Testis (tissue), 2 donors: ENCODE measurements at regions not wholly inside any gene's neighbourhood (a gene's known extent, or its start where the extent isn't known, plus 50 kb on each side); places are given as distances from the start of the nearest gene placed in this dataset.

ENCODE experiments used
- DNase-seq: peaks from one replicate; pipeline ENCODE4 v3.0.0-alpha.2; 2019
- H3K27ac ChIP-seq, 2 donors: fragments of 200-600 bp; sonication (generic); one replicate each; pipeline ENCODE4 v1.5.1; 2019
- H3K27me3 ChIP-seq: fragments of 200-600 bp; sonication (generic); one replicate; pipeline ENCODE4 v1.5.1; 2019
- H3K36me3 ChIP-seq: fragments of 200-600 bp; sonication (generic); one replicate; pipeline ENCODE4 v1.5.1; 2017; ENCODE audit warnings: low read depth; ENCODE audit errors: missing control alignments
- H3K4me1 ChIP-seq: fragments of 200-600 bp; sonication (generic); one replicate; pipeline ENCODE4 v1.5.1; 2019
- H3K4me3 ChIP-seq, 2 donors: fragments of 200-600 bp; sonication (generic); one replicate each; pipeline ENCODE4 v1.5.1; 2017 to 2019
- H3K9me3 ChIP-seq: fragments of 200-600 bp; sonication (generic); one replicate; pipeline ENCODE4 v1.5.1; 2017
- POLR2A ChIP-seq: fragments of 450-650 bp; IDR thresholded peaks from one replicate; pipeline ENCODE4 v1.6.1; 2017; ENCODE audit warnings: antibody characterized with exemption, mild to moderate bottlenecking, moderate library complexity
- WGBS, 2 donors: methylation state at CpG; one replicate each; pipeline ENCODE4 v1.1.5; 2018; 5-methylcytosine and 5-hydroxymethylcytosine counted together
- intact Hi-C: fragments of 100-400 bp; cut with DNase I; formaldehyde crosslinking; loops from one replicate; pipeline ENCODE4 v1.15.1; 2023; ENCODE audit warnings: low total_unique reads
- TF ChIP-seq, protein P1 (sequence below), 3 experiments: fragments of 450-650 bp in 2 of 3; fragments of 200-600 bp in 1 of 3; sonication (generic) in 1 of 3; IDR thresholded peaks; one replicate each; pipeline ENCODE4 v1.5.1; 2016 to 2019; ENCODE audit warnings: antibody characterized with exemption in 3 of 3, mild to moderate bottlenecking in 2 of 3, moderate library complexity in 1 of 3

- no peaks in the 10 kb centered on the region for H3K9me3 ChIP-seq
- no peak overlapping the region for H3K4me3 ChIP-seq
- H3K27me3 ChIP-seq: no peaks in the 10 kb centered on the region
- DNase-seq: no peak
- WGBS, 2 donors: 50 to 58% methylated on average over 3 of the region's 3 CpGs
- intact Hi-C loops: no loop called here
- H3K36me3 ChIP-seq: no peaks in the 10 kb centered on the region
- no peak for TF ChIP-seq POLR2A
- TF ChIP-seq, protein P1, sequence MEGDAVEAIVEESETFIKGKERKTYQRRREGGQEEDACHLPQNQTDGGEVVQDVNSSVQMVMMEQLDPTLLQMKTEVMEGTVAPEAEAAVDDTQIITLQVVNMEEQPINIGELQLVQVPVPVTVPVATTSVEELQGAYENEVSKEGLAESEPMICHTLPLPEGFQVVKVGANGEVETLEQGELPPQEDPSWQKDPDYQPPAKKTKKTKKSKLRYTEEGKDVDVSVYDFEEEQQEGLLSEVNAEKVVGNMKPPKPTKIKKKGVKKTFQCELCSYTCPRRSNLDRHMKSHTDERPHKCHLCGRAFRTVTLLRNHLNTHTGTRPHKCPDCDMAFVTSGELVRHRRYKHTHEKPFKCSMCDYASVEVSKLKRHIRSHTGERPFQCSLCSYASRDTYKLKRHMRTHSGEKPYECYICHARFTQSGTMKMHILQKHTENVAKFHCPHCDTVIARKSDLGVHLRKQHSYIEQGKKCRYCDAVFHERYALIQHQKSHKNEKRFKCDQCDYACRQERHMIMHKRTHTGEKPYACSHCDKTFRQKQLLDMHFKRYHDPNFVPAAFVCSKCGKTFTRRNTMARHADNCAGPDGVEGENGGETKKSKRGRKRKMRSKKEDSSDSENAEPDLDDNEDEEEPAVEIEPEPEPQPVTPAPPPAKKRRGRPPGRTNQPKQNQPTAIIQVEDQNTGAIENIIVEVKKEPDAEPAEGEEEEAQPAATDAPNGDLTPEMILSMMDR (IDR thresholded peaks at IDR 0.05): no peak
- H3K4me1 ChIP-seq: no peaks in the 10 kb centered on the region
- H3K27ac ChIP-seq: no peak overlapping the region
These were observed 57.6 kb upstream of the RNF152 start for GRCh38 chr18:61950371-61950770.

- 45 to 52% methylated on average over 10 of the region's 10 CpGs for WGBS, 2 donors
- intact Hi-C loops: no loop called here
- Histone ChIP-seq H3K4me3 (no peak overlapping the region), H3K36me3 (no peaks in the 10 kb centered on the region), H3K9me3 (no peaks in the 10 kb centered on the region), H3K27ac (no peak overlapping the region), H3K4me1 (no peaks in the 10 kb centered on the region), H3K27me3 (no peaks in the 10 kb centered on the region)
- DNase-seq: no peak
- TF ChIP-seq POLR2A: no peak
- TF ChIP-seq, protein P1 (IDR thresholded peaks at IDR 0.05): no peak
These were observed 57.1 kb upstream of the RNF152 start for GRCh38 chr18:61949946-61950345.

DNA sequence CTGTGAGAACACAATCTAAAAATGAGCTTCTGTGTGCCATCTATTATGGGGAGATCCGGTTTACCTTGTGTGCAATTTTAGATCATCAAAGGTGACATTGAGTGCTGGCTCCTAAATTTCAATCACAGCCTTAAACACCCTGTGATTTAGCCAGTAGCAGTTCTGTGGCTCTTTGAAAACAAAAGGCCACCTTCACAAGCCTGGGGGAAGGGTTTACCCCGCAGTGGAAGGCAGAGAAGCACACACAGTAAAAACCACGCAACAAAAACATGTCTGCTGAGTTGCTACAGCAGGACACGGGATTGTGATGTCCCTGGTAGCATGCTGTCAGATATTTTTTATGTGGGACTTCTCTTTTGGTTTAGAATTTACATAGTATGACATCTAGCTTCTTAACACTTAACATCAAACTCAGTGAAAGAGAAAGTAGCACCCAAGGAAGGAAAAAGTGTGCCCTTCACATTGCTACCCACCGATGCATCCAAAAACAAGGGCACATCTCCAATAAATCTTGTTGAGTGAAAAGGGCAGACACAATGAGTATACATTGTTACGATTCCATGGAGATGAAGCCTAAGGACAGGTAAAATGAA is 56.1 kb upstream of the RNF152 start:
- no peaks in the 10 kb centered on the region for H3K27me3 ChIP-seq
- no peaks in the 10 kb centered on the region for H3K36me3 ChIP-seq
- intact Hi-C loops: no loop called here
- H3K4me1 ChIP-seq: no peaks in the 10 kb centered on the region
- H3K9me3 ChIP-seq: no peaks in the 10 kb centered on the region
- no peak for DNase-seq
- 82 to 89% methylated on average over 6 of the region's 6 CpGs for WGBS, 2 donors
- H3K4me3 ChIP-seq: no peak overlapping the region
- no peak overlapping the region for H3K27ac ChIP-seq
- TF ChIP-seq, protein P1 (IDR thresholded peaks at IDR 0.05): no peak
- no peak for TF ChIP-seq POLR2A

GRCh38 chr18:61948281-61948741 is 55.5 kb upstream of the RNF152 start:
- no peak overlapping the region for H3K27ac ChIP-seq
- 68 to 75% methylated on average over 4 of the region's 4 CpGs for WGBS, 2 donors
- TF ChIP-seq, protein P1 (IDR thresholded peaks at IDR 0.05): no peak
- no peak for TF ChIP-seq POLR2A
- H3K4me1 ChIP-seq: no peaks in the 10 kb centered on the region
- no peaks in the 10 kb centered on the region for H3K36me3 ChIP-seq
- no peak overlapping the region for H3K4me3 ChIP-seq
- DNase-seq: no peak
- intact Hi-C loops: no loop called here
- H3K27me3 ChIP-seq: no peaks in the 10 kb centered on the region
- H3K9me3 ChIP-seq: no peaks in the 10 kb centered on the region

DNA sequence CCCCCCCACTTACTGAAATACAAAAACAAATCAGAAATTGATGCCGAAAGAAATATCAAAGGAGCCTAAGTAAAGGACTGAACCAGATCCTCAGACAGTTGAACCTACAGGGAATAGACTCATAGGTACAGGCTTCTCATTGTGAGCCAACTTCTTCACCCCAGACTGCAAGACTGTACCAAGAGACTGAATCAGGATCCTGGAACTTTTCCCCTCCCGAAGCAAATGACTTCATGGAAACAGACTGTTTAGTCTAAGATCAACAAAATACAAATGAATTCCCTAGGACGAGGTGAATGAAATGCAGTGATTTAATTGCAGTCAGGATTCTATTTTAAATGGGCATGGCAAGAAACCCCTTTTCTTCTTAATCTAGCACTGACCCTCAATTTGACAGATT is 53.6 kb upstream of the RNF152 start:
- Histone ChIP-seq H3K4me3 (no peak overlapping the region), H3K36me3 (no peaks in the 10 kb centered on the region), H3K27ac (no peak overlapping the region), H3K9me3 (no peaks in the 10 kb centered on the region), H3K27me3 (no peaks in the 10 kb centered on the region), H3K4me1 (no peaks in the 10 kb centered on the region)
- intact Hi-C loops: no loop called here
- TF ChIP-seq POLR2A: no peak
- TF ChIP-seq, protein P1 (IDR thresholded peaks at IDR 0.05): no peak
- 75 to 83% methylated on average over 3 of the region's 3 CpGs for WGBS, 2 donors
- no peak for DNase-seq
